ENCODE measurements at regions not wholly inside any gene's neighbourhood (a gene's known extent, or its start where the extent isn't known, plus 50 kb on each side); places are given as distances from the start of the nearest gene placed in this dataset.

GRCh38 chr19:29060813-29061364 is 152.1 kb downstream of the UQCRFS1 start:
- TF ChIP-seq POLR2A (IDR thresholded peaks at IDR 0.05) (no peak), CTCF (IDR thresholded peaks at IDR 0.05) (no peak)
